ENCODE measurements at regions not wholly inside any gene's neighbourhood (a gene's known extent, or its start where the extent isn't known, plus 50 kb on each side); places are given as distances from the start of the nearest gene placed in this dataset.

DNA sequence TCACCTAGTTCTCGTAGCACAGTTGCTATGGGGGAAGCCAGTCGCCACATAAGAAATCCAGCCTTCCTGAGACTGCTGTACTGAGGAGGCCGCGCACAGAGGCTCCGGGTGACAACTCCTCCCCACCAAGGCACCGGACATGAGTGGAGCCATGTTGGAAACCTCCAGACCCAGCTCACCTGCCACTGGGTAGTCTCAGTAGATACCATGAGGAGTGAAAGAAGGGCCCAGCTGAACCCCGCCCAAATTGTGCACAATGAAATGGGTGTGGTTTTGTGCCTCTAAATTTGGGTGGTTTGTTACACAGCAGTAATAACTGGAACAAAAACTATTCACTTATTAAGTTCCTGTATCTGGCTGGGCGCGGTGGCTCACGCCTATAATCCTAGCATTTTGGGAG, 198.7 kb downstream of the BCOR start:
- H3K9me3 Mint-ChIP-seq (ENCODE audit: unreplicated experiment) = no peaks in the 10 kb centered on the region

DNA sequence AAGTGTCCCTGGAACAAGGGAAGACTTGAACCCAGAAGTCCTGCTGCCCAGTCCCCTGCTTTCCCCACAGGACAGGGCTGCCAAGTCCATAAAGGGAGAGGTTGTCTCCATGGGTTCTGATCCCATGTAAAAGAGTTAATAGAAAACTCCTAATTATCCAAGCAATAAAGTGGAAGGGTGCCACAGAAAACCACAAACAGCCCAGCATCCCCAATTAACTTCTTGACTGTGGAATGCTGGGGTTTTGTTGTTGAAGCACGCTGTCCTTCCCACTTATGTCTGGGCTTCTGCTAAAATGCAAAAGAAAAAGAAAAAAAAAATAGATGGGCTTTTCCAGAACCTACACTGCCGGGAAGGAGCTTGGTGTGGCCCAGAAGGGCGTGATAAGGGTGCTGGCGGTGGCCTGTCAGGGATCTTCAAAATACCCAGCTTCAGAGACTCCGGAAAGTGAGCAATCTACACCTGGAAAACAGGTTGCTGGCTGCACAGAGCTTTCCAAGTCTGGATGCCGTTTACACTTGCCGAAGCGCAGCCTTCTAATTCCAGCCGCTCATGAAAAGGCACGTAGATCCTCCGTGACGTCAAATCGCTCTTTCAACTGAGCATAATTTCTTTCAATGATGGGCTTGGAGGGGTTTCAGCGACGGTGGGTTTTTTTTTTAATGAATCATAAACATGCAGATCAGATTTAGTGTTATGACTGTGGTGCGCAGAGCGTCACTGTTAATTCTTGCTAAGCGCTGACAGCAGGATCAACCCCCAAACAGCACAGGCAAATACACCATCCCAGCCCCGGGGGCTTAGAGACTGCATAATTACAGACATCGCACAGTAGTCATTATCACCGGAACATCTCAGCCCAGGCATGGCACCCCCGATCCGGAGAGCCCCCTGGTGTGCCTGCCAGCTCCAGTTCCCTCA, 197.6 kb downstream of the BCOR start:
- H3K9me3 Mint-ChIP-seq (ENCODE audit: unreplicated experiment) = no peaks in the 10 kb centered on the region
- BruUV-seq (replicated peaks) = no TSS peak
- no peak overlapping the region for H3K27ac Mint-ChIP-seq (ENCODE audit: unreplicated experiment)
- no peak for DNase-seq
- Histone ChIP-seq H3K27me3 (replicated peaks; ENCODE audit: control insufficient read depth, insufficient read depth, low read length) (no peaks in the 10 kb centered on the region), H3K36me3 (ENCODE audit: control insufficient read depth, insufficient read depth, low read length) (no peaks in the 10 kb centered on the region), H3K9me3 (no peaks in the 10 kb centered on the region), H3K4me3 (ENCODE audit: low read depth, low read length) (peak overlapping the region; percentile 25), H3K4me1 (peaks cover 14% of the 10 kb centered on the region)
- POLR2A ChIA-PET = no interaction called here
- peak overlapping the region; percentile 64 for H3K4me3 Mint-ChIP-seq (ENCODE audit: unreplicated experiment)
- no peaks in the 10 kb centered on the region for H3K36me3 Mint-ChIP-seq (ENCODE audit: insufficient read depth, unreplicated experiment)
- CTCF ChIA-PET = no interaction called here
- peaks cover 7% of the 10 kb centered on the region for H3K4me1 Mint-ChIP-seq (ENCODE audit: low read depth, unreplicated experiment)
- intact Hi-C loops (cut with micrococcal nuclease; ENCODE audit: unreplicated experiment) = no loop called here
- TF ChIP-seq CTCF (IDR thresholded peaks at IDR 0.05; ENCODE audit: insufficient read depth in 1 of 2, low read depth in 1 of 2, low read length in 1 of 2, severe bottlenecking in 1 of 2, unreplicated experiment in 1 of 2) = no peak
- no peaks in the 10 kb centered on the region for H3K27me3 Mint-ChIP-seq (ENCODE audit: insufficient read depth, unreplicated experiment)

More for the DNA sequence above, 198.7 kb downstream of the BCOR start:
- H3K36me3 Mint-ChIP-seq (ENCODE audit: insufficient read depth, unreplicated experiment) = no peaks in the 10 kb centered on the region
- H3K4me1 ChIP-seq = peaks cover 14% of the 10 kb centered on the region
- H3K27ac Mint-ChIP-seq (ENCODE audit: unreplicated experiment) = no peak overlapping the region
- H3K27me3 ChIP-seq (replicated peaks; ENCODE audit: control insufficient read depth, insufficient read depth, low read length) = no peaks in the 10 kb centered on the region
- no TSS peak for BruUV-seq (replicated peaks)
- intact Hi-C loops (cut with micrococcal nuclease; ENCODE audit: unreplicated experiment) = no loop called here
- no peak for DNase-seq
- ChIA-PET POLR2A (no interaction called here), CTCF (no interaction called here)
- H3K27me3 Mint-ChIP-seq (ENCODE audit: insufficient read depth, unreplicated experiment) = no peaks in the 10 kb centered on the region
- H3K4me3 Mint-ChIP-seq (ENCODE audit: unreplicated experiment) = no peak overlapping the region
- peaks cover 7% of the 10 kb centered on the region for H3K4me1 Mint-ChIP-seq (ENCODE audit: low read depth, unreplicated experiment)
- H3K9me3 ChIP-seq = no peaks in the 10 kb centered on the region
- no peaks in the 10 kb centered on the region for H3K36me3 ChIP-seq (ENCODE audit: control insufficient read depth, insufficient read depth, low read length)
- H3K4me3 ChIP-seq (ENCODE audit: low read depth, low read length) = no peak overlapping the region
- no peak for TF ChIP-seq CTCF (IDR thresholded peaks at IDR 0.05; ENCODE audit: insufficient read depth in 1 of 2, low read depth in 1 of 2, low read length in 1 of 2, severe bottlenecking in 1 of 2, unreplicated experiment in 1 of 2)

GRCh38 chrX:39900777-39901170, 197.0 kb downstream of the BCOR start:
- H3K27ac Mint-ChIP-seq (ENCODE audit: unreplicated experiment) = no peak overlapping the region
- ChIA-PET CTCF (no interaction called here), POLR2A (no interaction called here)
- no peaks in the 10 kb centered on the region for H3K9me3 Mint-ChIP-seq (ENCODE audit: unreplicated experiment)
- peak overlapping the region; percentile 25 for H3K4me3 ChIP-seq (ENCODE audit: low read depth, low read length)
- peaks cover 3% of the 10 kb centered on the region for H3K4me1 Mint-ChIP-seq (ENCODE audit: low read depth, unreplicated experiment)
- no peak for TF ChIP-seq CTCF (IDR thresholded peaks at IDR 0.05; ENCODE audit: insufficient read depth in 1 of 2, low read depth in 1 of 2, low read length in 1 of 2, severe bottlenecking in 1 of 2, unreplicated experiment in 1 of 2)
- peak overlapping the region; percentile 64 for H3K4me3 Mint-ChIP-seq (ENCODE audit: unreplicated experiment)
- H3K9me3 ChIP-seq = no peaks in the 10 kb centered on the region
- no peaks in the 10 kb centered on the region for H3K36me3 ChIP-seq (ENCODE audit: control insufficient read depth, insufficient read depth, low read length)
- H3K36me3 Mint-ChIP-seq (ENCODE audit: insufficient read depth, unreplicated experiment) = no peaks in the 10 kb centered on the region
- peaks cover 14% of the 10 kb centered on the region for H3K4me1 ChIP-seq
- no peaks in the 10 kb centered on the region for H3K27me3 ChIP-seq (replicated peaks; ENCODE audit: control insufficient read depth, insufficient read depth, low read length)
- BruUV-seq (replicated peaks) = no TSS peak
- no peaks in the 10 kb centered on the region for H3K27me3 Mint-ChIP-seq (ENCODE audit: insufficient read depth, unreplicated experiment)
- intact Hi-C loops (cut with micrococcal nuclease; ENCODE audit: unreplicated experiment) = no loop called here
- no peak for DNase-seq

All from Caco-2 (cell line).